HG03039 (cell line): ENCODE measurements at regions not wholly inside any gene's neighbourhood (a gene's known extent, or its start where the extent isn't known, plus 50 kb on each side); places are given as distances from the start of the nearest gene placed in this dataset.
"Not testable (repeated sequence)": the region's sequence is repeated elsewhere in the genome, so short reads cannot be mapped to it uniquely, and the experiment has no call there.

Experiments used
- ATAC-seq: cut with Tn5 transposase; IDR thresholded peaks from one replicate; pipeline ENCODE4 v1.9.1; 2021; ENCODE audit warnings: mild to moderate bottlenecking, moderate library complexity; ENCODE audit not compliant: unreplicated experiment

- ATAC-seq = no peak
These were observed 662.5 kb downstream of the LUZP2 start for GRCh38 chr11:25159341-25159740.

GRCh38 chr11:25163421-25163820 lies 666.6 kb downstream of the LUZP2 start:
- no peak for ATAC-seq

GRCh38 chr11:25180187-25180586 lies 683.3 kb downstream of the LUZP2 start:
- no peak for ATAC-seq

GRCh38 chr11:25183411-25183810 lies 686.6 kb downstream of the LUZP2 start:
- ATAC-seq = no peak

- ATAC-seq = no peak
These were observed 700.7 kb downstream of the LUZP2 start for GRCh38 chr11:25197515-25197914.

- ATAC-seq = no peak
These were observed 701.9 kb downstream of the LUZP2 start for GRCh38 chr11:25198704-25199103.

- ATAC-seq = no peak
These were observed 704.1 kb downstream of the LUZP2 start for GRCh38 chr11:25200925-25201324.

GRCh38 chr11:25206762-25207161 lies 709.9 kb downstream of the LUZP2 start:
- ATAC-seq = no peak

- no peak for ATAC-seq
These were observed 714.9 kb downstream of the LUZP2 start for GRCh38 chr11:25211635-25212254.

- no peak for ATAC-seq
These were observed 717.8 kb downstream of the LUZP2 start for GRCh38 chr11:25214535-25215176.

GRCh38 chr11:25218036-25218435 lies 721.2 kb downstream of the LUZP2 start:
- no peak for ATAC-seq

GRCh38 chr11:25225078-25225477 lies 728.2 kb downstream of the LUZP2 start:
- ATAC-seq = no peak

- no peak for ATAC-seq
These were observed 746.1 kb downstream of the LUZP2 start for GRCh38 chr11:25242928-25243327.

- ATAC-seq = no peak
These were observed 747.3 kb downstream of the LUZP2 start for GRCh38 chr11:25244126-25244525.

GRCh38 chr11:25247336-25247735 lies 750.5 kb downstream of the LUZP2 start:
- ATAC-seq = no peak

- ATAC-seq = no peak
These were observed 756.0 kb downstream of the LUZP2 start for GRCh38 chr11:25252854-25253253.

GRCh38 chr11:25263861-25264260 lies 767.0 kb downstream of the LUZP2 start:
- ATAC-seq = not testable (repeated sequence)

GRCh38 chr11:25271301-25271700 lies 774.4 kb downstream of the LUZP2 start:
- no peak for ATAC-seq

- ATAC-seq = no peak
These were observed 775.4 kb downstream of the LUZP2 start for GRCh38 chr11:25272214-25272613.

GRCh38 chr11:25280821-25281220 lies 784.0 kb downstream of the LUZP2 start:
- ATAC-seq = not testable (repeated sequence)

- ATAC-seq = no peak
These were observed 796.3 kb downstream of the LUZP2 start for GRCh38 chr11:25293166-25293565.

- ATAC-seq = no peak
These were observed 801.6 kb downstream of the LUZP2 start for GRCh38 chr11:25298450-25298849.

GRCh38 chr11:25309818-25310217 lies 813.0 kb downstream of the LUZP2 start:
- no peak for ATAC-seq
